NCI-H460 (cell line): ENCODE measurements at regions not wholly inside any gene's neighbourhood (a gene's known extent, or its start where the extent isn't known, plus 50 kb on each side); places are given as distances from the start of the nearest gene placed in this dataset.

ENCODE experiments used
- DNase-seq: peaks from one replicate; pipeline ENCODE4 v3.0.0-alpha.2; 2016; ENCODE audit warnings: low read depth; ENCODE audit errors: extremely low read depth

- no peak for DNase-seq
These were observed 134.8 kb upstream of the CD180 start for GRCh38 chr5:67331296-67331925.

GRCh38 chr5:67319935-67320725, 123.5 kb upstream of the CD180 start:
- no peak for DNase-seq

GRCh38 chr5:67318746-67319145, 122.1 kb upstream of the CD180 start:
- no peak for DNase-seq

DNA sequence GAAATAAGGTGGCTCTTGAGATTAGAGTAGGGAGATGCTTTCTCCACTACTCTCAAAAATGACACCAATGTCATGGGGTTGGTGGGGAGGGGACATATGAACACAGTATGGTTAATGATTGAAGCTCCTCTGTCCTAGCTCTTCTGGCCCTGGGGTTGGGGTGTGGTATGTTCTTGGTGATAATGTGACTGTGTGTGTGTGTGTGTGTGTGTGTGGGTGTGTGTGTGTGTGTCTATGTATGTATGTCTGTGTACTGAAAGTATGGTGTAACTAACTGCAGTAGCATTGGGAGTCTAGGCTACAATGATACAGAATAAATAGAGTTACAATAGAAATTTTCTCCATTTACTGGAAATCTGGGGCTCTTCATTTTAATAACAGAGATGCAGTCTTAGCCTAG, 121.0 kb upstream of the CD180 start:
- DNase-seq: no peak

DNA sequence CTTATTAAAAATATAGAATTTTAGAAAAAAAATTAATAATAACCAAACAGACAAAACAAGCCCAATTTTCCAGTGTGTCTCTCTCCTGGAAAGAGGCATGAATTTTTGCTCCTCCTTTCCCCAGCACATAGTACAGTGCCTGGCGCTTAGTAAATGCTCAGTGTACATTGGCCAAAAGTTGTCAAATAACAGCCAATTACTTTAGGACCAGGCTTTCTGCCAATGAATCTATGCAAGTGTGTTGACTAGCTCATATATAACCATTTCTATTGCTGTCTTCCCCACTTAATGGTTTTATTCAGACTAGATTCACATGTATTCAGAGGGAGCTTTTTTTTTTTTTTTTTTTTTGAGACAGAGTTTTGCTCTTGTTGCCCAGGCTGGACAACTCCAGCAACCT, 120.1 kb upstream of the CD180 start:
- DNase-seq: no peak

GRCh38 chr5:67315082-67315989, 118.7 kb upstream of the CD180 start:
- DNase-seq: no peak

DNA sequence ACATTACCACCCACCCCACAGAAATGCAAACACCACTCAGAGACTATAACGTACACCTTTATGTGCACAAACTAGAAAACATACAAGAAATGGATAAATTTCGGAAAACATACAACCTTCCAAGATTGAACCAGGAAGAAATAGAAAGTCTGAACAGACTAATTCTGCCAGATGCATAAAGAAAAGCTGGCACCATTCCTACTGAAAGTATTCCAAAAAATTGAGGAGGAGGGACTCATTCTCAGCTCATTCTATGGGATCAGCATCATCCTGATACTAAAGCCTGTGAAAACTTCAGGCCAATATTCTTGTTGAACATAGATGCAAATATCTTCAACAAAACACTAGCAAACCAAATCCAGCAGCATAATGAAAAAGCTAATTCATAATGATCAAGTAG, 115.1 kb upstream of the CD180 start:
- no peak for DNase-seq

DNA sequence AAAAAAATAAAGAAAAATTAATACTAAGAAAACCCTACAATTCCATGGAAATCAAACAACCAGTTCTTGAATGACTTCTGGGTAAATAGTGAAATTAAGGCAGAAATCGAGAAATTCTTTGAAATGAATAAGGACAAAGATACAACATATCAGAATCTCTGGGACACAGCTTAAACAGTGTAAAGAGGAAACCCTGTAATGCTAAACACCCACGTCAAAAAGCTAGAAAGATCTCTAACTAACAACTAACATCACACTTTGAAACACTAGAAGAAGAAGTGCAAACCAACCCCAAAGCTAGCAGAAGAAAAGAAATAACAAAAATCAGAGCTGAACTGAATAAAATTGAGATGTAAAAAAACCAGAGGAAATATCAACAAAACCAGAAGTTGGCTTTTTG, 114.6 kb upstream of the CD180 start:
- DNase-seq: no peak

DNA sequence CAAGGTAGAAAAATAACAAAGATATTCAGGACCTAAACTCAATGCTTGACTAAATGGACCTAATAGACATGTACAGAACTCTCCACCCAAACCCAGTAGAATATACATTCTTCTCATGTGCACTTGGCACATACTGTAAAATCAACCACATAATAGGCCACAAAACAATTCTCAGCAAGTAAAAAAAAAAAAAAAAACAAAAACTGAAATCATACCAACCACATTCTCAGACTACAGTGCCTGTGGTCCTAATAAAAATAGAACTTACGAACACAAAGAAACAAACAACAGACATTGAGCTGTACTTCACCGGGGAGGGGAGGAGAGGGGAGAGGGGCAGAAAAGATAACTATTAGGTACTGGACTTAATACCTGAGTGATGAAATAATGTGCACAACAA, 114.1 kb upstream of the CD180 start:
- no peak for DNase-seq

DNA sequence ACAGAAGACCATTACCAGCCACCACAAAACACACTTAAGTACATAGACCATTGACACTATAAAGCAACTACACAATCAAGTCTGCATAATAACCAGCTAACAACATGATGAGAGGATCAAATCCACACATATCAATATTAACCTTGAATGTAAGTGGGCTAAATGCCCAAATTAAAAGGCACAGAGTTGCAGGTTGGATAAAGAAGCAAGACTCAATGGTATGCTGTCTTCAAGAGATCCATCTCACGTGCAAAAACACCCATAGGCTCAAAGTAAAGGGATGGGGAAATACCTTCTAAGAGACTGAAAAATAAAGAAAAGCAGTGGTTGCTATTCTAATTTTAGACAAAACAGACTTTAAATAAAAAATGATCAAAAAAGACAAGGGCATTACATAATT, 113.6 kb upstream of the CD180 start:
- DNase-seq: no peak

- no peak for DNase-seq
These were observed 112.5 kb upstream of the CD180 start for GRCh38 chr5:67308988-67309688.

- no peak for DNase-seq
These were observed 110.5 kb upstream of the CD180 start for GRCh38 chr5:67306965-67307607.

DNA sequence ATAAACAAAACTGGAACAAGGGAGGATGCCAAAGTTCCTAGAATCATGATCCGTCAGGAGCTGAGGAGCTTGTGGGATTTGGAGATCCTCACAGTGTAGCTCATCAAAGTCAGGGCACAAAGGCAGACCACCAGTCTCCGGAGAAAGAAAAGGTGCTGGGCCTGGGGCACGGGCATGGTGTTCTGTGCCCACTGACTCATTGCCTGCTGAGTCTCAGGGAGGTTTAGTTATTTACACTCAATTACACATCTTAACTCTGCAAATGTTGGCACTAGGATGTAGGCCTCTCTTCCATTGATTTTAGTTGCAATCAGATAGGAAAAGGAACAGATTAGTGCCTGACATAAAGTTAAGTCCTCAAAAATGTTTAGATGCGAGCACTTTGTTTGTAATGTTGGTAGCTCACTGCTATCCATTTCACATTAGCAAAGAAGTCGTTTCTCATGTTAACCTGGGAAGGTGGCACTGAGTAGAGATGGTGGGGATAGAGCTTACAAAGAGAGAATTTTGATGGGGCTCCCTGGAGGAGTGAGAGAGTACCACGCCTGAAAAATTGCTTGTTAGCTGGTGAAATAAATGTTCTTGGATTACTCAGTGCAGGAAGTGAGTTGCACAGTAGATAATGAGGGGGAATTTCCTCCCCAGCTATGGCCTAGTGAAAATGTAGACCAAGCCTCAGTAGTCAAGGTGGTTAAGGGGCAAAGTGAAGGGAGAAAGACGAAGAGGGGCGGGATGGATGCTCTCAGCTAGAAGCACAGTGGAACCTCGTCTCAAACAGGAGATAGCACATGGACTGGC, 109.5 kb upstream of the CD180 start:
- no peak for DNase-seq

- DNase-seq: no peak
These were observed 108.8 kb upstream of the CD180 start for GRCh38 chr5:67305401-67305800.

GRCh38 chr5:67303356-67303755, 106.8 kb upstream of the CD180 start:
- no peak for DNase-seq

DNA sequence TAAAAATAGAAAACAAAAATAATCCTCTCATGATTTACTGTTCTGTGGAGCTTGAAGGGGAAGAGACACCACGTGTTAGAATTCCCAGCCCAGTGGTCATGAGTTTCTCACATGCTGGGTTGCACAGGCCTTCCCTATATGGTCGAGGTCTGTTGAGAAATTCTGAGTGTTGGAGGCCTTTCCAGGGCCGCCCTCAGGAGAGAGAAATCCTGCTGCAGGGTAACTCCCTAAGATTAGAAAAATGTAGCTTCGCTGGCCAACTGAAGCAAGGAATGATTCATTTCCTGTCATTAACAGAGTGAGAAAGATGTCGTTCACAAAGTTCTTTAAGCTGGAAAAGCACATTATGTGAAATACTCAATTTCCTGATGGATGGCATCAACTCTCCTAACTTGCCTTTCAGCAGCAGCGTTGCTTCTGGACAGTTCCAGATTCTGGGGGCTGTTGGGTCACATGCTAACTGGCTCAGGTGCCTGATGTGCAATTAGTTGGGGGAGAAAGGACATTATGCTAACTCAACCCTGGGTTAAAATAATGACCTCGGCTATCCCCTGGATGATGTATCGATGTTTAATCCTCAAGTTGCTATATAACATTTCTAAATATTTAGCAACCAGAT, 104.8 kb upstream of the CD180 start:
- no peak for DNase-seq

DNA sequence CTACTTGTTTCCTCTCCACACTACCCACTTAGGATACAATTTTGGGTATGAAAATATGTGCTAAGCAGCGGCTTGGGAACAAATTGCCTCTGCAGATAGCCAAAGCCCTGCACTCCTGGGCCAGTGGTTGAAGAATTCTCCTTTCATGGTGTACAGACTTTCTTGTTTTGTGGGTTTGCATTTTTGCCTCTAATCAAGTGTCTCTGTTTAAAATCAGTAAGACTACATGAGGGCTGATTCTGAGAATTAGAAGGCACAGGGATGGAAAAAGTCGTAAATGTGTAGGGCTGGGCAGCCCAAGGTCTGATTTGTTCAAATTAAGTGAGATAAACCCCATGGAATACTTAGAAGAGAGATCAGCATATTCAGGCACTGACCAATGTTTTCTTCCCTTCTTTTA, 103.7 kb upstream of the CD180 start:
- no peak for DNase-seq

DNA sequence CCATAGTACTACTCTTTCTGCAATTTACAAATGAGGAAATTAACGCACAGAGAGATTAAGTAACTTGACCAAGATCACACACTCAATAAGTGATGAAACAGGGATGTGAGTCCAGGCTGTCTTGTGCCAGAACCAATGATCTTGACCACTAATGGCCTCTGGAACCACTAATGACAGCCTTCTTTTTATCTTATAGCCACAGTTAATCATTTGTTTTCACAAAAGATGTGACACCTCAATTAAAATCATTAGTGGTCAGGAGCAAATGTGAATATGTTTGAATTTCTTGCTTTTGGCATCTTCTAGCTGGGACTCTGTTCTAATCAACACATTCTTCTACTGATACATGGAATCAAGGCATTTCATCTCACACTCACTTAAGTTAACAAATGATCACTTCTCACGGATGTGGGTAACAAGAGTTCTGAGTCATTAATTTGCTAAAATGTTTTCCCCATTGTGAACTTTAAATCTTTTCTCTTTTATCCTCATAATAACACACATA, 102.7 kb upstream of the CD180 start:
- no peak for DNase-seq
